ENCODE measurements at regions not wholly inside any gene's neighbourhood (a gene's known extent, or its start where the extent isn't known, plus 50 kb on each side); places are given as distances from the start of the nearest gene placed in this dataset.

GRCh38 chr16:81166417-81167300 lies 70.5 kb upstream of the GCSH start:
- ChIA-PET POLR2A (no interaction called here), CTCF (no interaction called here)
- no peaks in the 10 kb centered on the region for H3K9me3 Mint-ChIP-seq
- peaks cover 7% of the 10 kb centered on the region for H3K27me3 Mint-ChIP-seq
- intact Hi-C loops (cut with micrococcal nuclease): no loop called here
- H3K27ac Mint-ChIP-seq: no peak overlapping the region
- ATAC-seq (ENCODE audit: low read depth) (no peak), DNase-seq (no peak)
- no peaks in the 10 kb centered on the region for H3K36me3 Mint-ChIP-seq (ENCODE audit: low read depth)
- no peak for TF ChIP-seq CTCF (IDR thresholded peaks at IDR 0.05)
- H3K4me1 Mint-ChIP-seq: no peaks in the 10 kb centered on the region
- no peak overlapping the region for H3K4me3 Mint-ChIP-seq

- no peak overlapping the region for H3K4me3 Mint-ChIP-seq
- TF ChIP-seq CTCF (IDR thresholded peaks at IDR 0.05): no peak
- DNase-seq (no peak), ATAC-seq (ENCODE audit: low read depth) (no peak)
- H3K27me3 Mint-ChIP-seq: peaks cover 2% of the 10 kb centered on the region
- H3K36me3 Mint-ChIP-seq (ENCODE audit: low read depth): no peaks in the 10 kb centered on the region
- no peaks in the 10 kb centered on the region for H3K9me3 Mint-ChIP-seq
- CTCF ChIA-PET: no interaction called here
- H3K27ac Mint-ChIP-seq: no peak overlapping the region
- intact Hi-C loops (cut with micrococcal nuclease): no loop called here
- no peaks in the 10 kb centered on the region for H3K4me1 Mint-ChIP-seq
- POLR2A ChIA-PET: no interaction called here
Observed at GRCh38 chr16:81165411-81166097, 69.4 kb upstream of the GCSH start.

GRCh38 chr16:81164958-81165357 lies 68.8 kb upstream of the GCSH start:
- ChIA-PET POLR2A (no interaction called here), CTCF (no interaction called here)
- intact Hi-C loops (cut with micrococcal nuclease): no loop called here
- H3K4me3 Mint-ChIP-seq: no peak overlapping the region
- H3K9me3 Mint-ChIP-seq: no peaks in the 10 kb centered on the region
- TF ChIP-seq CTCF (IDR thresholded peaks at IDR 0.05): no peak
- peaks cover 2% of the 10 kb centered on the region for H3K27me3 Mint-ChIP-seq
- no peak overlapping the region for H3K27ac Mint-ChIP-seq
- DNase-seq (no peak), ATAC-seq (ENCODE audit: low read depth) (no peak)
- no peaks in the 10 kb centered on the region for H3K4me1 Mint-ChIP-seq
- no peaks in the 10 kb centered on the region for H3K36me3 Mint-ChIP-seq (ENCODE audit: low read depth)

- Mint-ChIP-seq H3K4me3 (no peak overlapping the region), H3K4me1 (no peaks in the 10 kb centered on the region), H3K27me3 (peaks cover 2% of the 10 kb centered on the region), H3K9me3 (no peaks in the 10 kb centered on the region), H3K27ac (no peak overlapping the region), H3K36me3 (ENCODE audit: low read depth) (no peaks in the 10 kb centered on the region)
- no peak for ATAC-seq (ENCODE audit: low read depth)
- CTCF ChIA-PET: no interaction called here
- TF ChIP-seq CTCF (IDR thresholded peaks at IDR 0.05): no peak
- POLR2A ChIA-PET: interaction anchor here (0.6 kb wide), 1 partner anchor 89 kb away, joined by 6 read pairs; no protein-coding TSS in a partner anchor
- no peak for DNase-seq
- intact Hi-C loops (cut with micrococcal nuclease): no loop called here
Observed at GRCh38 chr16:81164481-81164880, 68.3 kb upstream of the GCSH start.

GRCh38 chr16:81163671-81164070 lies 67.5 kb upstream of the GCSH start:
- no peak overlapping the region for H3K27ac Mint-ChIP-seq
- no peaks in the 10 kb centered on the region for H3K4me1 Mint-ChIP-seq
- ChIA-PET CTCF (no interaction called here), POLR2A (no interaction called here)
- no peak for ATAC-seq (ENCODE audit: low read depth)
- no peak overlapping the region for H3K4me3 Mint-ChIP-seq
- no peaks in the 10 kb centered on the region for H3K36me3 Mint-ChIP-seq (ENCODE audit: low read depth)
- H3K27me3 Mint-ChIP-seq: peaks cover 2% of the 10 kb centered on the region
- TF ChIP-seq CTCF (IDR thresholded peaks at IDR 0.05): no peak
- intact Hi-C loops (cut with micrococcal nuclease): no loop called here
- H3K9me3 Mint-ChIP-seq: no peaks in the 10 kb centered on the region
- no peak for DNase-seq
